H9 (cell line): ENCODE measurements at regions not wholly inside any gene's neighbourhood (a gene's known extent, or its start where the extent isn't known, plus 50 kb on each side); places are given as distances from the start of the nearest gene placed in this dataset.

Experiments used
- DNase-seq: peaks from one replicate; pipeline ENCODE4 v3.0.0-alpha.2; 2017
- H2AFZ ChIP-seq: one replicate; pipeline ENCODE4 v1.6.1; 2013; ENCODE audit warnings: mild to moderate bottlenecking, low read length, control low read depth, moderate library complexity
- H2AK5ac ChIP-seq: 2 replicates; pipeline ENCODE4 v1.6.1; 2013; ENCODE audit warnings: low read length, control low read depth, mixed read lengths; ENCODE audit not compliant: insufficient read length
- H2BK120ac ChIP-seq: one replicate; pipeline ENCODE4 v1.6.1; 2013; ENCODE audit warnings: low read depth, mild to moderate bottlenecking, low read length, control low read depth, inconsistent platforms; ENCODE audit not compliant: poor library complexity, severe bottlenecking
- H2BK12ac ChIP-seq: 2 replicates; pipeline ENCODE4 v1.6.1; 2013; ENCODE audit warnings: low read length, control low read depth, mixed read lengths, low read depth; ENCODE audit not compliant: insufficient read length
- H2BK15ac ChIP-seq: 2 replicates; pipeline ENCODE4 v1.6.1; 2013; ENCODE audit warnings: low read depth, low read length, control low read depth
- H2BK20ac ChIP-seq: one replicate; pipeline ENCODE4 v1.6.1; 2013; ENCODE audit warnings: low read depth, mild to moderate bottlenecking, low read length, control low read depth, inconsistent platforms; ENCODE audit not compliant: poor library complexity, severe bottlenecking
- H2BK5ac ChIP-seq: 2 replicates; pipeline ENCODE4 v1.6.1; 2013; ENCODE audit warnings: low read length, control low read depth, mixed read lengths; ENCODE audit not compliant: insufficient read length
- H3K14ac ChIP-seq: 2 replicates; pipeline ENCODE4 v1.6.1; 2013; ENCODE audit warnings: low read length, control low read depth; ENCODE audit not compliant: insufficient read depth
- H3K18ac ChIP-seq: 2 replicates; pipeline ENCODE4 v1.6.1; 2013; ENCODE audit warnings: low read depth, mild to moderate bottlenecking, mixed read lengths, low read length, control low read depth; ENCODE audit not compliant: insufficient read length
- H3K23ac ChIP-seq: 2 replicates; pipeline ENCODE4 v1.6.1; 2013; ENCODE audit warnings: low read length, control low read depth, mixed read lengths, low read depth; ENCODE audit not compliant: insufficient read length
- H3K23me2 ChIP-seq: 2 replicates; pipeline ENCODE4 v1.6.1; 2013; ENCODE audit warnings: low read depth, mild to moderate bottlenecking, mixed read lengths, low read length, control low read depth; ENCODE audit not compliant: insufficient read length, poor library complexity, severe bottlenecking
- H3K27ac ChIP-seq: 2 replicates; pipeline ENCODE4 v1.5.1; 2013; ENCODE audit warnings: low read length, control low read depth, mixed read lengths, low read depth; ENCODE audit not compliant: insufficient read length
- H3K27me3 ChIP-seq: 2 replicates; pipeline ENCODE4 v1.6.1; 2013; ENCODE audit warnings: low read length, control low read depth, inconsistent platforms; ENCODE audit not compliant: insufficient read depth
- H3K4ac ChIP-seq: 2 replicates; pipeline ENCODE4 v1.6.1; 2013; ENCODE audit warnings: low read depth, mild to moderate bottlenecking, control low read depth, inconsistent platforms, low read length, moderate library complexity
- H3K4me1 ChIP-seq: 2 replicates; pipeline ENCODE4 v1.6.1; 2013; ENCODE audit warnings: low read length, control low read depth, inconsistent platforms; ENCODE audit not compliant: insufficient read depth
- H3K4me2 ChIP-seq: 2 replicates; pipeline ENCODE4 v1.6.1; 2013; ENCODE audit warnings: low read length, control low read depth, mixed read lengths; ENCODE audit not compliant: insufficient read length, insufficient read depth
- H3K56ac ChIP-seq: 2 replicates; pipeline ENCODE4 v1.6.1; 2013; ENCODE audit warnings: low read depth, mild to moderate bottlenecking, mixed read lengths, low read length, control low read depth; ENCODE audit not compliant: insufficient read length
- H3K79me1 ChIP-seq: 2 replicates; pipeline ENCODE4 v1.6.1; 2013; ENCODE audit warnings: low read depth, mild to moderate bottlenecking, moderate library complexity, low read length, control low read depth, inconsistent platforms; ENCODE audit not compliant: insufficient read depth, poor library complexity, severe bottlenecking
- H3K79me2 ChIP-seq: 2 replicates; pipeline ENCODE4 v1.6.1; 2013; ENCODE audit warnings: low read length, control low read depth, inconsistent platforms; ENCODE audit not compliant: insufficient read depth
- H3K9ac ChIP-seq: 2 replicates; pipeline ENCODE4 v1.6.1; 2013; ENCODE audit warnings: low read length, control low read depth, mixed read lengths; ENCODE audit not compliant: insufficient read length; ENCODE audit errors: extremely low read depth
- H3K9me3 ChIP-seq: one replicate; pipeline ENCODE4 v1.6.1; 2013; ENCODE audit warnings: low read depth, low read length, inconsistent platforms; ENCODE audit not compliant: control insufficient read depth
- H3T11ph ChIP-seq: one replicate; pipeline ENCODE4 v1.6.1; 2013; ENCODE audit warnings: mild to moderate bottlenecking, low read length, control low read depth, inconsistent platforms
- H4K20me1 ChIP-seq: one replicate; pipeline ENCODE4 v1.6.1; 2013; ENCODE audit not compliant: control insufficient read depth, insufficient read length, insufficient read depth
- H4K5ac ChIP-seq: 2 replicates; pipeline ENCODE4 v1.6.1; 2013; ENCODE audit warnings: low read depth, mild to moderate bottlenecking, mixed read lengths, low read length, control low read depth; ENCODE audit not compliant: insufficient read length
- H4K8ac ChIP-seq: replicated peaks from 2 replicates; pipeline ENCODE4 v1.6.1; 2013; ENCODE audit warnings: low read length, control low read depth, mixed read lengths, low read depth; ENCODE audit not compliant: insufficient read length
- H4K91ac ChIP-seq: 2 replicates; pipeline ENCODE4 v1.6.1; 2013; ENCODE audit warnings: low read depth, mild to moderate bottlenecking, moderate library complexity, mixed read lengths, low read length, control low read depth; ENCODE audit not compliant: insufficient read length
- H3K27ac Mint-ChIP-seq, 3 experiments: 2 replicates in 2 of 3; 3 replicates in 1 of 3; pipeline ENCODE4 v1.8.0; 2020 to 2021; ENCODE audit warnings: mixed read lengths in 3 of 3, mild to moderate bottlenecking in 1 of 3, moderate library complexity in 1 of 3
- H3K27me3 Mint-ChIP-seq: 2 replicates; pipeline ENCODE4 v1.8.0; 2021; ENCODE audit warnings: low read depth, mild to moderate bottlenecking, moderate library complexity, mixed read lengths
- H3K36me3 Mint-ChIP-seq, 3 experiments: 2 replicates in 2 of 3; 3 replicates in 1 of 3; pipeline ENCODE4 v1.8.0; 2020 to 2021; ENCODE audit warnings: low read depth in 3 of 3, mixed read lengths in 3 of 3; ENCODE audit not compliant: insufficient read depth in 1 of 3
- H3K4me1 Mint-ChIP-seq, 2 experiments: 2 replicates each; pipeline ENCODE4 v1.8.0; 2020; ENCODE audit warnings: mixed read lengths in 2 of 2
- H3K4me3 Mint-ChIP-seq, 2 experiments: 2 replicates in 1 of 2; 3 replicates in 1 of 2; pipeline ENCODE4 v1.8.0; 2020 to 2021; ENCODE audit warnings: mild to moderate bottlenecking in 2 of 2, mixed read lengths in 2 of 2, moderate library complexity in 1 of 2
- H3K9me3 Mint-ChIP-seq, 2 experiments: 2 replicates in 1 of 2; 3 replicates in 1 of 2; pipeline ENCODE4 v1.8.0; 2020; ENCODE audit warnings: mild to moderate bottlenecking in 2 of 2, mixed read lengths in 2 of 2, moderate library complexity in 1 of 2
- WGBS: extraction: QIAGEN DNeasy Blood & Tissue Kit; methylation state at CpG from one replicate; pipeline ENCODE4 v1.1.7; 2013; ENCODE audit warnings: missing lambda C conversion rate, low lambda C conversion rate, mixed read lengths; ENCODE audit not compliant: insufficient read length; ENCODE audit errors: extremely low coverage; 5-methylcytosine and 5-hydroxymethylcytosine counted together
- TF ChIP-seq, protein P1 (sequence below): fragments of 200-600 bp; sonication (generic); conservative IDR thresholded peaks from 3 replicates; pipeline ENCODE4 v1.8.0; 2021; ENCODE audit warnings: antibody characterized with exemption, mild to moderate bottlenecking

DNA sequence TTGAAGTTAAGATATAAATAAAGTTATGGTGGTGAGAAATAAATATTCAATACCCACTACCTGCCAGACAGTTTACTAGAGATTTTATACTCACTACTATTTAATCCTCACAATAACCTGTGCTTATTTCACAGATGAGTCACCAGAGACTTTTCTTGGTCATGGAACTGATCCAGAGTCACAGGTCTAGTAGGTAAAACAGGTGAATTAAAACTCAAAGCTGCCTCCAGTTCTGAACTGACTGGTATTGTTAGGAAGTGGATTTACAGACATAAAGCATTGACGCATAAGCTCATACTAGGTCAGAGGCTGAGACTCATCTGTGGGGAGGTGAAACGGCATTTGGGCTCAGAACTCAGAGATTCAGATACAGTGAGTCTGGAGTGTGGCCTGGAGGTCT is 1009.9 kb downstream of the AGBL1 start:
- Histone ChIP-seq H3K4me2 (no peak overlapping the region), H4K8ac (no peak overlapping the region), H3K23me2 (no peaks in the 10 kb centered on the region), H2BK120ac (no peak overlapping the region), H3T11ph (no peak overlapping the region), H3K9me3 (no peaks in the 10 kb centered on the region), H3K14ac (no peak overlapping the region), H2BK5ac (no peak overlapping the region), H3K23ac (no peak overlapping the region), H3K56ac (no peak overlapping the region), H2AK5ac (no peak overlapping the region), H4K91ac (no peak overlapping the region), H4K5ac (no peak overlapping the region), H3K27me3 (no peaks in the 10 kb centered on the region), H2BK12ac (no peak overlapping the region), H2AFZ (no peak overlapping the region), H3K27ac (no peak overlapping the region), H3K79me1 (no peaks in the 10 kb centered on the region), H3K18ac (no peak overlapping the region), H4K20me1 (no peaks in the 10 kb centered on the region), H2BK15ac (no peak overlapping the region), H3K4ac (no peak overlapping the region), H2BK20ac (no peak overlapping the region), H3K9ac (no peak overlapping the region), H3K79me2 (no peaks in the 10 kb centered on the region), H3K4me1 (no peaks in the 10 kb centered on the region)
- DNase-seq, result no peak
- H3K27ac Mint-ChIP-seq, result no peak overlapping the region
- no peaks in the 10 kb centered on the region for H3K36me3 Mint-ChIP-seq
- TF ChIP-seq, protein P1, sequence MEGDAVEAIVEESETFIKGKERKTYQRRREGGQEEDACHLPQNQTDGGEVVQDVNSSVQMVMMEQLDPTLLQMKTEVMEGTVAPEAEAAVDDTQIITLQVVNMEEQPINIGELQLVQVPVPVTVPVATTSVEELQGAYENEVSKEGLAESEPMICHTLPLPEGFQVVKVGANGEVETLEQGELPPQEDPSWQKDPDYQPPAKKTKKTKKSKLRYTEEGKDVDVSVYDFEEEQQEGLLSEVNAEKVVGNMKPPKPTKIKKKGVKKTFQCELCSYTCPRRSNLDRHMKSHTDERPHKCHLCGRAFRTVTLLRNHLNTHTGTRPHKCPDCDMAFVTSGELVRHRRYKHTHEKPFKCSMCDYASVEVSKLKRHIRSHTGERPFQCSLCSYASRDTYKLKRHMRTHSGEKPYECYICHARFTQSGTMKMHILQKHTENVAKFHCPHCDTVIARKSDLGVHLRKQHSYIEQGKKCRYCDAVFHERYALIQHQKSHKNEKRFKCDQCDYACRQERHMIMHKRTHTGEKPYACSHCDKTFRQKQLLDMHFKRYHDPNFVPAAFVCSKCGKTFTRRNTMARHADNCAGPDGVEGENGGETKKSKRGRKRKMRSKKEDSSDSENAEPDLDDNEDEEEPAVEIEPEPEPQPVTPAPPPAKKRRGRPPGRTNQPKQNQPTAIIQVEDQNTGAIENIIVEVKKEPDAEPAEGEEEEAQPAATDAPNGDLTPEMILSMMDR, result no peak
- no CpG with 5 or more reads among the region's 2 CpGs for WGBS
- H3K27me3 Mint-ChIP-seq, result no peaks in the 10 kb centered on the region
- H3K9me3 Mint-ChIP-seq, result no peaks in the 10 kb centered on the region; a peak in 1 of 5 replicates
- H3K4me1 Mint-ChIP-seq, result no peaks in the 10 kb centered on the region
- no peak overlapping the region for H3K4me3 Mint-ChIP-seq
